Peyer's patch (tissue), 4 donors: ENCODE measurements at regions not wholly inside any gene's neighbourhood (a gene's known extent, or its start where the extent isn't known, plus 50 kb on each side); places are given as distances from the start of the nearest gene placed in this dataset.

ENCODE experiments used
- CTCF ChIP-seq, 6 experiments: fragments of 450-650 bp in 4 of 6; fragments of 200-600 bp in 2 of 6; sonication (generic) in 1 of 6; IDR thresholded peaks; one replicate each; pipeline ENCODE4 v1.5.1; 2017 to 2019; ENCODE audit warnings: antibody characterized with exemption in 6 of 6, mild to moderate bottlenecking in 3 of 6, moderate library complexity in 1 of 6
- POLR2A ChIP-seq, 2 donors: fragments of 450-650 bp; IDR thresholded peaks; one replicate each; pipeline ENCODE4 v1.5.1; 2017; ENCODE audit warnings: antibody characterized with exemption in 2 of 2, mild to moderate bottlenecking in 2 of 2, moderate library complexity in 2 of 2

- TF ChIP-seq CTCF (IDR thresholded peaks at IDR 0.05) (no peak), POLR2A (IDR thresholded peaks at IDR 0.05) (no peak)
Measured at GRCh38 chr4:181770971-181771370, 472.2 kb upstream of the TENM3 start.
